VCaP (cell line): ENCODE measurements at regions not wholly inside any gene's neighbourhood (a gene's known extent, or its start where the extent isn't known, plus 50 kb on each side); places are given as distances from the start of the nearest gene placed in this dataset.

Experiments
- H3K27ac ChIP-seq: fragments of 450-650 bp; 2 replicates; pipeline ENCODE4 v1.5.1; 2017
- CTCF ChIP-seq: fragments of 450-650 bp; conservative IDR thresholded peaks from 2 replicates; pipeline ENCODE4 v1.5.1; 2017; ENCODE audit warnings: mild to moderate bottlenecking, moderate library complexity

GRCh38 chr14:53358166-53358565 lies 205.0 kb upstream of the DDHD1 start:
- H3K27ac ChIP-seq: no peak overlapping the region
- no peak for TF ChIP-seq CTCF

- TF ChIP-seq CTCF: no peak
- H3K27ac ChIP-seq: no peak overlapping the region
These were observed 203.4 kb upstream of the DDHD1 start for GRCh38 chr14:53356361-53357150.

- no peak overlapping the region for H3K27ac ChIP-seq
These were observed 202.5 kb upstream of the DDHD1 start for GRCh38 chr14:53355581-53356112.

GRCh38 chr14:53354336-53354735 lies 201.2 kb upstream of the DDHD1 start:
- no peak overlapping the region for H3K27ac ChIP-seq
- TF ChIP-seq CTCF: no peak

More at GRCh38 chr14:53355581-53356112, 202.5 kb upstream of the DDHD1 start:
- TF ChIP-seq CTCF: no peak

GRCh38 chr14:53350866-53351265 lies 197.7 kb upstream of the DDHD1 start:
- no peak overlapping the region for H3K27ac ChIP-seq
- TF ChIP-seq CTCF: no peak

- H3K27ac ChIP-seq: no peak overlapping the region
- no peak for TF ChIP-seq CTCF
These were observed 197.3 kb upstream of the DDHD1 start for GRCh38 chr14:53350429-53350828.

- H3K27ac ChIP-seq: no peak overlapping the region
- TF ChIP-seq CTCF: no peak
These were observed 193.9 kb upstream of the DDHD1 start for GRCh38 chr14:53346988-53347387.
